K562 (cell line): ENCODE measurements at regions not wholly inside any gene's neighbourhood (a gene's known extent, or its start where the extent isn't known, plus 50 kb on each side); places are given as distances from the start of the nearest gene placed in this dataset.
A peak's percentile ranks its signal among the peaks of the same experiment; 100 is the strongest.

Experiments used
- CXXC5 ChIP-seq: fragments of 250-450 bp; sonication (Bioruptor Pico); IDR thresholded peaks from 2 replicates; pipeline ENCODE4 v1.8.0; 2022; ENCODE audit warnings: inconsistent platforms, mild to moderate bottlenecking, moderate library complexity
- JUND ChIP-seq, 2 experiments: IDR thresholded peaks; 2 replicates in 1 of 2; 3 replicates in 1 of 2; pipeline ENCODE4 v1.6.1; 2011; ENCODE audit warnings: borderline replicate concordance in 2 of 2, low read depth in 2 of 2, low read length in 2 of 2, improper control_type of control experiment in 1 of 2, missing biosample characterization in 1 of 2, missing genetic modification characterization in 1 of 2, missing genetic modification reagents in 1 of 2
- L3MBTL2 ChIP-seq: fragments of 450-650 bp; IDR thresholded peaks from 2 replicates; pipeline ENCODE4 v1.6.1; 2016; ENCODE audit warnings: mild to moderate bottlenecking, moderate library complexity
- RB1 ChIP-seq: fragments of 450-650 bp; IDR thresholded peaks from 2 replicates; pipeline ENCODE4 v1.6.1; 2017; ENCODE audit warnings: low read depth, mild to moderate bottlenecking
- RBBP5 ChIP-seq: fragments of 200-600 bp; sonication (generic); IDR thresholded peaks from 2 replicates; pipeline ENCODE4 v1.6.1; 2012; ENCODE audit warnings: borderline replicate concordance, mild to moderate bottlenecking, low read length, control low read depth, inconsistent platforms; ENCODE audit not compliant: insufficient read depth, poor library complexity, severe bottlenecking
- RBFOX2 ChIP-seq: fragments of 200-400 bp; formaldehyde crosslinking; IDR thresholded peaks from 2 replicates; pipeline ENCODE4 v1.6.1; 2017; ENCODE audit warnings: low read depth, mild to moderate bottlenecking, low read length, moderate library complexity
- TBP ChIP-seq: optimal IDR thresholded peaks from 2 replicates; pipeline ENCODE3; 2011; ENCODE audit warnings: low read depth, low read length, improper control_type of control experiment
- ZNF12 ChIP-seq: sonication (generic); formaldehyde crosslinking; IDR thresholded peaks from 2 replicates; pipeline ENCODE4 v1.4.0; 2020; ENCODE audit warnings: mild to moderate bottlenecking, missing genetic modification reagents
- TF ChIP-seq, protein P1 (sequence below): fragments of 450-650 bp; formaldehyde crosslinking; IDR thresholded peaks from 2 replicates; pipeline ENCODE4 v1.4.0; 2020; ENCODE audit warnings: mild to moderate bottlenecking, moderate library complexity

DNA sequence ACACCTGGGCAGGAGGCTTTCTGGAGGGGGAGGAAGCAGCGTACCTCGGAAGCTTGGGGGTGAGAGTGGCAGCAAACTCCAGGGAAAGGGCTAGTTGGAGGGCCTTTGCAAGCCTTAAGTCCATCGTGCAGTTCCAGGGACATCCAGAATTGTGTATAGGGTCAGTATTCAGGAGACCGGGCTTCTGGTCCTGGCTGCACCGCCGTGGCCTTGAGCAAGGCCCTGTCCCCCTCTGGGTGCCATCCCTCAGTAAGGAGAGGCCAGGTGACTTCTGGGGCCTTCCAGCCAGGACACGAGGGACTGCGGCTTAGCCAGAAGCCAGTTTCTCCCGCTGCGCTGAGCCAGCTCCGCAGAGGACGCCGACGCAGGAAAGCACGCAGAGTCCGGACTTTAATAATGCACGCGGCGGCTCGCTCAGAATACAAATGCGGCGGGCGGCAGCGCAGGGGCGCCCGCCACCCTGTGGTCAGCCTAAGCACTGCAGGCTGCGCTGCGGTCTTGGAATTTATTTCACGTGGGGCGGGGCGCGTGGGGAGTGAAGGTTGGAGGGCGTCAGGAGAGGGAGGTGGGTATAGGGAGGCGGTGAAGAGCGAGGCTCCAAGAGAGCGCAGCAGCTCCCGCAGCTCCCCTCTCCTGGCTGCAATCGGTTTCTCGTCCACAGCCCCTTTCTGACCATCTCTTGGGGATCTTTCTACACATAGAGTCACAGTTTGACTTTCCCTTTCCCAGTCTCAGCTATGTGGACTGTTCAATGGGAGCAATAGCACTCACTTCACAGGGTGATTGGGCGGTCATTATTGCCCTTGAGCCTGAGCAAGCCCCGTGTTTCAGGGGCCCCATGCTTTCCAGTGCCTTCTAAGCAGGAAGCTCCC, 94.1 kb upstream of the GPR50 start (continued):
- TF ChIP-seq RBFOX2 = peak; percentile 57
- TF ChIP-seq L3MBTL2 = peak; percentile 76
- no peak for TF ChIP-seq RBBP5
- TF ChIP-seq RB1 = peak; percentile 66; the same call in 1 of the 2 replicates
- peak; percentile 16; the same call in 1 of the 2 replicates for TF ChIP-seq JUND (IDR thresholded peaks at IDR 0.05; ENCODE audit: borderline replicate concordance, low read depth, low read length)
- TF ChIP-seq JUND (tag; IDR thresholded peaks at IDR 0.05; ENCODE audit: borderline replicate concordance, low read depth, low read length) = no peak
- TF ChIP-seq, protein P1, sequence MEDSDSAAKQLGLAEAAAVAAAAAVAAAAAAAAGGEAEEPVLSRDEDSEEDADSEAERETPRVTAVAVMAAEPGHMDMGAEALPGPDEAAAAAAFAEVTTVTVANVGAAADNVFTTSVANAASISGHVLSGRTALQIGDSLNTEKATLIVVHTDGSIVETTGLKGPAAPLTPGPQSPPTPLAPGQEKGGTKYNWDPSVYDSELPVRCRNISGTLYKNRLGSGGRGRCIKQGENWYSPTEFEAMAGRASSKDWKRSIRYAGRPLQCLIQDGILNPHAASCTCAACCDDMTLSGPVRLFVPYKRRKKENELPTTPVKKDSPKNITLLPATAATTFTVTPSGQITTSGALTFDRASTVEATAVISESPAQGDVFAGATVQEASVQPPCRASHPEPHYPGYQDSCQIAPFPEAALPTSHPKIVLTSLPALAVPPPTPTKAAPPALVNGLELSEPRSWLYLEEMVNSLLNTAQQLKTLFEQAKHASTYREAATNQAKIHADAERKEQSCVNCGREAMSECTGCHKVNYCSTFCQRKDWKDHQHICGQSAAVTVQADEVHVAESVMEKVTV (CRISPR knock-in tag) = peak; percentile 74; the same call in 1 of the 2 replicates
- TF ChIP-seq ZNF12 (CRISPR knock-in tag) = no peak
- TF ChIP-seq CXXC5 (CRISPR knock-in tag) = peak; percentile 70
- peak; percentile 7 for TF ChIP-seq TBP
- TF ChIP-seq, all 486 proteins: peak for 37
